H9 (cell line): ENCODE measurements at regions not wholly inside any gene's neighbourhood (a gene's known extent, or its start where the extent isn't known, plus 50 kb on each side); places are given as distances from the start of the nearest gene placed in this dataset.

Experiments
- DNase-seq: peaks from one replicate; pipeline ENCODE4 v3.0.0-alpha.2; 2017
- H2AFZ ChIP-seq: one replicate; pipeline ENCODE4 v1.6.1; 2013; ENCODE audit warnings: mild to moderate bottlenecking, low read length, control low read depth, moderate library complexity
- H2AK5ac ChIP-seq: 2 replicates; pipeline ENCODE4 v1.6.1; 2013; ENCODE audit warnings: low read length, control low read depth, mixed read lengths; ENCODE audit not compliant: insufficient read length
- H2BK120ac ChIP-seq: one replicate; pipeline ENCODE4 v1.6.1; 2013; ENCODE audit warnings: low read depth, mild to moderate bottlenecking, low read length, control low read depth, inconsistent platforms; ENCODE audit not compliant: poor library complexity, severe bottlenecking
- H2BK12ac ChIP-seq: 2 replicates; pipeline ENCODE4 v1.6.1; 2013; ENCODE audit warnings: low read length, control low read depth, mixed read lengths, low read depth; ENCODE audit not compliant: insufficient read length
- H2BK15ac ChIP-seq: 2 replicates; pipeline ENCODE4 v1.6.1; 2013; ENCODE audit warnings: low read depth, low read length, control low read depth
- H2BK20ac ChIP-seq: one replicate; pipeline ENCODE4 v1.6.1; 2013; ENCODE audit warnings: low read depth, mild to moderate bottlenecking, low read length, control low read depth, inconsistent platforms; ENCODE audit not compliant: poor library complexity, severe bottlenecking
- H2BK5ac ChIP-seq: 2 replicates; pipeline ENCODE4 v1.6.1; 2013; ENCODE audit warnings: low read length, control low read depth, mixed read lengths; ENCODE audit not compliant: insufficient read length
- H3K14ac ChIP-seq: 2 replicates; pipeline ENCODE4 v1.6.1; 2013; ENCODE audit warnings: low read length, control low read depth; ENCODE audit not compliant: insufficient read depth
- H3K18ac ChIP-seq: 2 replicates; pipeline ENCODE4 v1.6.1; 2013; ENCODE audit warnings: low read depth, mild to moderate bottlenecking, mixed read lengths, low read length, control low read depth; ENCODE audit not compliant: insufficient read length
- H3K23ac ChIP-seq: 2 replicates; pipeline ENCODE4 v1.6.1; 2013; ENCODE audit warnings: low read length, control low read depth, mixed read lengths, low read depth; ENCODE audit not compliant: insufficient read length
- H3K23me2 ChIP-seq: 2 replicates; pipeline ENCODE4 v1.6.1; 2013; ENCODE audit warnings: low read depth, mild to moderate bottlenecking, mixed read lengths, low read length, control low read depth; ENCODE audit not compliant: insufficient read length, poor library complexity, severe bottlenecking
- H3K27ac ChIP-seq: 2 replicates; pipeline ENCODE4 v1.5.1; 2013; ENCODE audit warnings: low read length, control low read depth, mixed read lengths, low read depth; ENCODE audit not compliant: insufficient read length
- H3K27me3 ChIP-seq: 2 replicates; pipeline ENCODE4 v1.6.1; 2013; ENCODE audit warnings: low read length, control low read depth, inconsistent platforms; ENCODE audit not compliant: insufficient read depth
- H3K4ac ChIP-seq: 2 replicates; pipeline ENCODE4 v1.6.1; 2013; ENCODE audit warnings: low read depth, mild to moderate bottlenecking, control low read depth, inconsistent platforms, low read length, moderate library complexity
- H3K4me1 ChIP-seq: 2 replicates; pipeline ENCODE4 v1.6.1; 2013; ENCODE audit warnings: low read length, control low read depth, inconsistent platforms; ENCODE audit not compliant: insufficient read depth
- H3K4me2 ChIP-seq: 2 replicates; pipeline ENCODE4 v1.6.1; 2013; ENCODE audit warnings: low read length, control low read depth, mixed read lengths; ENCODE audit not compliant: insufficient read length, insufficient read depth
- H3K56ac ChIP-seq: 2 replicates; pipeline ENCODE4 v1.6.1; 2013; ENCODE audit warnings: low read depth, mild to moderate bottlenecking, mixed read lengths, low read length, control low read depth; ENCODE audit not compliant: insufficient read length
- H3K79me1 ChIP-seq: 2 replicates; pipeline ENCODE4 v1.6.1; 2013; ENCODE audit warnings: low read depth, mild to moderate bottlenecking, moderate library complexity, low read length, control low read depth, inconsistent platforms; ENCODE audit not compliant: insufficient read depth, poor library complexity, severe bottlenecking
- H3K79me2 ChIP-seq: 2 replicates; pipeline ENCODE4 v1.6.1; 2013; ENCODE audit warnings: low read length, control low read depth, inconsistent platforms; ENCODE audit not compliant: insufficient read depth
- H3K9ac ChIP-seq: 2 replicates; pipeline ENCODE4 v1.6.1; 2013; ENCODE audit warnings: low read length, control low read depth, mixed read lengths; ENCODE audit not compliant: insufficient read length; ENCODE audit errors: extremely low read depth
- H3K9me3 ChIP-seq: one replicate; pipeline ENCODE4 v1.6.1; 2013; ENCODE audit warnings: low read depth, low read length, inconsistent platforms; ENCODE audit not compliant: control insufficient read depth
- H3T11ph ChIP-seq: one replicate; pipeline ENCODE4 v1.6.1; 2013; ENCODE audit warnings: mild to moderate bottlenecking, low read length, control low read depth, inconsistent platforms
- H4K20me1 ChIP-seq: one replicate; pipeline ENCODE4 v1.6.1; 2013; ENCODE audit not compliant: control insufficient read depth, insufficient read length, insufficient read depth
- H4K5ac ChIP-seq: 2 replicates; pipeline ENCODE4 v1.6.1; 2013; ENCODE audit warnings: low read depth, mild to moderate bottlenecking, mixed read lengths, low read length, control low read depth; ENCODE audit not compliant: insufficient read length
- H4K8ac ChIP-seq: replicated peaks from 2 replicates; pipeline ENCODE4 v1.6.1; 2013; ENCODE audit warnings: low read length, control low read depth, mixed read lengths, low read depth; ENCODE audit not compliant: insufficient read length
- H4K91ac ChIP-seq: 2 replicates; pipeline ENCODE4 v1.6.1; 2013; ENCODE audit warnings: low read depth, mild to moderate bottlenecking, moderate library complexity, mixed read lengths, low read length, control low read depth; ENCODE audit not compliant: insufficient read length
- H3K27ac Mint-ChIP-seq, 3 experiments: 2 replicates in 2 of 3; 3 replicates in 1 of 3; pipeline ENCODE4 v1.8.0; 2020 to 2021; ENCODE audit warnings: mixed read lengths in 3 of 3, mild to moderate bottlenecking in 1 of 3, moderate library complexity in 1 of 3
- H3K27me3 Mint-ChIP-seq: 2 replicates; pipeline ENCODE4 v1.8.0; 2021; ENCODE audit warnings: low read depth, mild to moderate bottlenecking, moderate library complexity, mixed read lengths
- H3K36me3 Mint-ChIP-seq, 3 experiments: 2 replicates in 2 of 3; 3 replicates in 1 of 3; pipeline ENCODE4 v1.8.0; 2020 to 2021; ENCODE audit warnings: low read depth in 3 of 3, mixed read lengths in 3 of 3; ENCODE audit not compliant: insufficient read depth in 1 of 3
- H3K4me1 Mint-ChIP-seq, 2 experiments: 2 replicates each; pipeline ENCODE4 v1.8.0; 2020; ENCODE audit warnings: mixed read lengths in 2 of 2
- H3K4me3 Mint-ChIP-seq, 2 experiments: 2 replicates in 1 of 2; 3 replicates in 1 of 2; pipeline ENCODE4 v1.8.0; 2020 to 2021; ENCODE audit warnings: mild to moderate bottlenecking in 2 of 2, mixed read lengths in 2 of 2, moderate library complexity in 1 of 2
- H3K9me3 Mint-ChIP-seq, 2 experiments: 2 replicates in 1 of 2; 3 replicates in 1 of 2; pipeline ENCODE4 v1.8.0; 2020; ENCODE audit warnings: mild to moderate bottlenecking in 2 of 2, mixed read lengths in 2 of 2, moderate library complexity in 1 of 2
- CTCF ChIP-seq: fragments of 200-600 bp; sonication (generic); conservative IDR thresholded peaks from 3 replicates; pipeline ENCODE4 v1.8.0; 2021; ENCODE audit warnings: antibody characterized with exemption, mild to moderate bottlenecking
- WGBS: extraction: QIAGEN DNeasy Blood & Tissue Kit; methylation state at CpG from one replicate; pipeline ENCODE4 v1.1.7; 2013; ENCODE audit warnings: missing lambda C conversion rate, low lambda C conversion rate, mixed read lengths; ENCODE audit not compliant: insufficient read length; ENCODE audit errors: extremely low coverage; 5-methylcytosine and 5-hydroxymethylcytosine counted together

GRCh38 chr7:110590415-110590814, 500.5 kb upstream of the LRRN3 start:
- Histone ChIP-seq H3K4me2 (no peak overlapping the region), H3T11ph (no peak overlapping the region), H3K27me3 (no peaks in the 10 kb centered on the region), H3K23ac (no peak overlapping the region), H3K9ac (no peak overlapping the region), H2BK20ac (no peak overlapping the region), H4K91ac (no peak overlapping the region), H3K4ac (no peak overlapping the region), H2BK5ac (no peak overlapping the region), H3K79me1 (no peaks in the 10 kb centered on the region), H3K18ac (no peak overlapping the region), H4K20me1 (no peaks in the 10 kb centered on the region), H2BK15ac (no peak overlapping the region), H3K23me2 (no peaks in the 10 kb centered on the region), H3K4me1 (no peaks in the 10 kb centered on the region), H4K5ac (no peak overlapping the region), H3K56ac (no peak overlapping the region), H3K14ac (no peak overlapping the region), H2BK120ac (no peak overlapping the region), H2BK12ac (no peak overlapping the region), H3K9me3 (no peaks in the 10 kb centered on the region), H3K79me2 (no peaks in the 10 kb centered on the region), H2AK5ac (no peak overlapping the region), H4K8ac (no peak overlapping the region), H3K27ac (no peak overlapping the region), H2AFZ (no peak overlapping the region)
- no CpG with 5 or more reads among the region's 5 CpGs for WGBS
- DNase-seq = peak; percentile 83
- H3K4me1 Mint-ChIP-seq = peaks cover 8 to 9% of the 10 kb centered on the region in 2 experiments; a peak in 3 of 4 replicates
- no peak overlapping the region for H3K4me3 Mint-ChIP-seq
- no peaks in the 10 kb centered on the region for H3K9me3 Mint-ChIP-seq
- no peak overlapping the region for H3K27ac Mint-ChIP-seq
- H3K27me3 Mint-ChIP-seq = no peaks in the 10 kb centered on the region
- peak; percentile 64; the same call in 2 of the 3 replicates for TF ChIP-seq CTCF
- H3K36me3 Mint-ChIP-seq = no peaks in the 10 kb centered on the region
